GM19452 (cell line): ENCODE measurements at regions not wholly inside any gene's neighbourhood (a gene's known extent, or its start where the extent isn't known, plus 50 kb on each side); places are given as distances from the start of the nearest gene placed in this dataset.
"Not testable (repeated sequence)": the region's sequence is repeated elsewhere in the genome, so short reads cannot be mapped to it uniquely, and the experiment has no call there.

ENCODE experiments used
- ATAC-seq: cut with Tn5 transposase; IDR thresholded peaks from one replicate; pipeline ENCODE4 v1.9.1; 2021; ENCODE audit not compliant: unreplicated experiment

DNA sequence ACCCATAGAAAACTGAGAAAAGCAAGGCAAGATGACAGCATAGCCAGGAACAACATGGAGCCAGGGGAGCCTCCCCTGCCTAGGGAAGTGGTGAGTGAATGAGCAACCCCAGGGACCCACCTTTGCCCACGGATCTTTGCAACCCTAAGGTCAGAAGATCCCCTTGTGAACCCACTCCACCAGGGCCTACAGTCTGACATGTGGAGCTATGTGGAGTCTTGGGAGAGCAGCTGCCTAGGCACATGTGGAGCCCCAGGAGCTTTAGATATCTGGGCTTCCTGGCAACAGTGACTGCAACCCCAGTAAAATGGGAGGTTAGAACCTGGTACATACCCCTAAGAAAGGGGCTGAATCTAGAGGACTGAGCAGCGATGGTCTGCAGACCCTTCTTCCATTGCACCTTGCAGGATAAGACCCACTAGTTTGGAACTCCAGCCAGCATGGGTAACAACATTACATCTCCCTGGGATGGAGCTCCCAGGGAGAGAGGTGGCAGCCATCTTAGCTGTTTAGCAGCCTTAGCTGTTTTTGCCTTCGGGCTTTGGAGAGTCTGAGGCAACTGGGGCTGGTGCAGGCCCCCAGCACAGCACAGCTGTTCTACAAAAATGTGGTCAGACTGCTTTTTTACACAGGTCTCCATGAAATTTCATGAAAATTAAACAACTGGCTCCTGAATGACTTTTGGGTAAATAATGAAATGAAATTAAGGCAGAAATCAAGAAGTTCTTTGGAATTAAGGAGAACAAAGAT lies 104.7 kb upstream of the TRIM2 start:
- ATAC-seq: no peak

DNA sequence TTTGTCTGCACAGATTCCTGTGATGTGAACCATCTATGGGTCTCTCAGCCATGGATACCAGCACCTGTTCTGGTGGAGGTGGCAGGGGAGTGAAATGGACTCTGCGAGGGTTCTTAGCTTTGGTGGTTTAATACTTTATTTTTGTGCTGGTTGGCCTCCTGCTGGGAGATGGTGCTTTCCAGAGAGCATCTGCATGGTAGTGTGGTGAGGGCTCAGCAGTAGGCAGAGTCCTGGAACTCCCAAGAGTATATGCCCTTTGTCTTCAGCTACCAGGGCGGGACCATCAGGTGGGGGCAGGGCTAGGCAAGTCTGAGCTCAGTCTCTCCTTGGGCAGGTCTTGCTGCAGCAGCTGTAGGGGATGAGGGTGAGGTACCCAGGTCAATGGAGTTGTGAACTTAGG lies 97.5 kb upstream of the TRIM2 start:
- not testable (repeated sequence) for ATAC-seq

DNA sequence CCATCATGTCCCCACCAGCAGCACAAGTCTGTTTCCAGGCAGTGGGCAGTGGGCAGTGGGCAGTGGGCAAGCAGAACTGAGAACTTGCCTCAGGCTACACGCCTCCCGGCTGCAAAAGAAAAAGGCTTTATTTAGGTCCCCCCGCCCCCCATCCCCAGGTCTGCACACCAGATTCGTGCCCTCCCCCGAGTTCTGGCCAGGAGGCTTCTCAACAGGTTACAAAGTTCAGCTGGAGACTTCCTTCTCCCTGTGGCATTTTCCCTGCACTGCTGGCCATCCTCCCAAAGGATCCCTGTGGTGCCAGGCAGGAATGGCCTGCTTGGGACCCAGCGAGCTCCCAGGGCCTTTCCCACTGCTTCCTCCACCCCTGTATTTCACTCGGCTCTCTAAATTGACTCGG lies 97.0 kb upstream of the TRIM2 start:
- ATAC-seq: no peak

DNA sequence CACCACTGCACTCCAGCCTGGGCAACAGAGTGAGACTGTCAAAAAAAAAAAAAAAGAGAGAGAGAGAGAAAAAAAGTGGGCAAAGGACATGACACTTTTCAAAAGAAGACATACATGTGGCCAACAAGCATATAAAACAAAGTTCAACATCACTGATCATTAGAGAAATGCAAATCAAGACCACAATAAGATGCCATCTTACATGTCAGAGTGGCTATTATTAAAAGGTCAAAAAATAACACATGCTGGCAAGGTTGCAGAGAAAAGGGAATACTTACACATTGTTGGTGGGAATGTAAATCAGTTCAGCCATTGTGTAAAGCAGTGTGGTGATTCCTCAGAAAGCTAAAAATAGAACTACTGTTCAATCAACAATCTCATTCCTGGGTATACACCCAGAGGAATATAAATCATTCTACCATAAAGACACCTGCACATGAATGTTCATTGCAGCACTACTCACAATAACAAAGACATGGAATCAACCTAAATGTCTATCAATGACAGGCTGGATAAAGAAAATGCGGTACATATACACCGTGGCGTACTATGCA lies 94.9 kb upstream of the TRIM2 start:
- ATAC-seq: no peak

DNA sequence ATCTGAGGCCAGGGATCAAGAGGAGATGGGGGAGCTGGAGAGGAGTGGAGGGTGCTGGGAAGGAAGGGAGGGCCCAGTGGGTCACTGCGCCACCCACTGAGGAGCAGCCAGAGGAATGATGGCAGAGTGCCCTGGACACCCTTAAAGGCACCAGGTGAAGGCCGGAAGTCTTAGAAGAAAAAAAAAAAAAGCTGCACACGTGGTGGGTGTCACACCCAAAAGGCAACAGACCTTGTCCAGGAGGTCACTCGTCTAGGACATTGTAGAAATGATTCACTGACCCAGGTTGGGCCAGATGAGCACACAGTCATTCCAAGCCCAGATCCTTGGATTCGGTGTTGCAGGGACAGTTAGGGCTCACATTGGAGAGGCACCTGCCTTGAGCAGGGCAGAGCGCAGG lies 93.5 kb upstream of the TRIM2 start:
- no peak for ATAC-seq

DNA sequence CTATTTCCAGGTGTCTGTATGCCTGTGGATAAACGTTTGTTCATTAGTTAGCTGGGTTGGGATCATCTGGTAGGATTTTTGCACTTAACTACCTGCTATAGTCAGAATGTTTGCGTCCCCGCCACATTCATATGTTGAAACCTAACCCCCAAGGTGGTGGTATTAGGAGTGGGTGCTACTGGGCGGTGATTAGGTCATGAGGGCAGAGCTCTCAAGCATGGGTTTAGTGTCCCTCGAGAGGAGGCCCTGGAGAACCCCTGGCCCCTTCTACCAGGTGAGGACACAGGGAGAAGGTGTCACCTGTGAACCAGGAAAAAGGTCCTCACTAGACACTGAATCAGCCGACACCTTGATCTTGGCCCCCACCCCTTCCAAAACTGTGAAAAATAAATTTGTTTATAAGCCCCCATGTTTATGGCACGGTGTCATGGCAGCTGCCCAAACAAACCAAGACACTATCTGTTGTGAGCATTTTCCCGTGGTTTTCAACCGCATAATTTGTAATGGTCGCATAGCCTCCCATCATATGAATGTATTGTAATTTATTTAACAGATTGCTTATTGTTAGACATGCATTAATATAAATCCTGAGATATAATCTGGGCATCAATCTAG lies 92.7 kb upstream of the TRIM2 start:
- no peak for ATAC-seq

DNA sequence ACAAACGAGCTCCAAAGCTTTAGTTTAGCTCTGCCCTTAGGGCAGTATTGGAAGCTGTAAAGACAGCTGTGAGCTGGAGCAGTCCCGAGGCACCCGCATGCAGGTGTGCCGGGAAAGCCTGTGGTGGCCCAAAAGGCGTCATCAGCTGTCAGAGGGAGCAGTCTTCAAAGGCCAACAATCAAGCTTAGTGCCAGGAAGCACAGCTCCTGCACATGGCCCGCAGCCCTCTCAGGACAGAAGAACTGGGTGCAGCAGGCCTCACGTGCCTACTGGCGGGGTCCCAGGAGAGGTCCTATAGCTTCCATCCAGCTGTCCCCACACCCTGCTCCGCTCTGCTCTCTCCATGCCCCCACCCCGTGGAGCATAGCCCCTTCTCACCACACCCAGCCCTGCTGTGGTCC lies 92.2 kb upstream of the TRIM2 start:
- ATAC-seq: no peak

DNA sequence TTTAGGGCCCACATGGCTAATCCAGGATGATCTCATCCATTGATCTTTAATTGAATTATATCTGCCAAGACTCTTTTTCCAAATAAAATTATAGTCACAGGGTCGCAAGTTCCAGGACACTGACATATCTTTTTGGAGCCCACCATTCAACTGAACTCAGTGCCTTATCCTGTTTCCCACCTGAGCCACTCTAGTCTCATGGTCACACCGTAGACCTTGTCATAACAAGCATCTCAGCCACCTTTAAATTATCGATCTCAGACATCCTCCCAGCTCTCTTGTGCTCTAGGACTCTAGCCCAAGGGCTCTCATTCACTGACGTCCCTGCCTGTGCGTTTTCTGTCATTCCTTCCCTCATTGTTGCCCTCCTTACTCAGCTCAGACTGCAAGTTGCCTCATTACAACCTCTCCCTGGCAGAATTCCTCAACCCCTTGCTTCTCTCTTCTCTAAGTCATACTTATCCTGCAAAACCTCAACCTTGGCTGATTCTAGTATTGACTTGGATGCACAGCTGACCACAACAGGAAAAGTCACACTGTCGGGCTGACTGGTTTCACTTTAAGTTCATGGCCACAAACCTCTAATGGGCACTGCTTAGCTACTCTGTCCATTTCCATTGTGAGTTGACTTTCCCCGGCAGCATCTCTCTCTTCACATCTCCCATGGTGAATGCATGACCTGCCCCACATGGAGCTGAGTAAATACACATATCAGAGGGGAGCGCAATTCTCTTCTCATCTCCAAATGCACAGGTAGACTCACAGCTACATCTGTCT lies 91.0 kb upstream of the TRIM2 start:
- no peak for ATAC-seq

DNA sequence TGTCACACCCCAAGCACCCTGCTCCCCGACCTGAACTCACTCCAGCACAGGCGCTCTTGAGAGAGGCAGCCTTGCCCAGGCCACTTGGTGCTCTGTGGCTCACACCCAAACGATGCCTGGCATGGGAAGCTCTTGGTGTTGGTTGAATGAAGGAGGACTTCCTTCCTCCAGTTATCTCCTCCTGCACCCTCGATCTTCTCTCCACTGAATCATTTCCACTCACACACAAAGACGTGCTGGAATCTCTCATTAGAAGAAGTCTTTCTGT lies 90.5 kb upstream of the TRIM2 start:
- no peak for ATAC-seq

DNA sequence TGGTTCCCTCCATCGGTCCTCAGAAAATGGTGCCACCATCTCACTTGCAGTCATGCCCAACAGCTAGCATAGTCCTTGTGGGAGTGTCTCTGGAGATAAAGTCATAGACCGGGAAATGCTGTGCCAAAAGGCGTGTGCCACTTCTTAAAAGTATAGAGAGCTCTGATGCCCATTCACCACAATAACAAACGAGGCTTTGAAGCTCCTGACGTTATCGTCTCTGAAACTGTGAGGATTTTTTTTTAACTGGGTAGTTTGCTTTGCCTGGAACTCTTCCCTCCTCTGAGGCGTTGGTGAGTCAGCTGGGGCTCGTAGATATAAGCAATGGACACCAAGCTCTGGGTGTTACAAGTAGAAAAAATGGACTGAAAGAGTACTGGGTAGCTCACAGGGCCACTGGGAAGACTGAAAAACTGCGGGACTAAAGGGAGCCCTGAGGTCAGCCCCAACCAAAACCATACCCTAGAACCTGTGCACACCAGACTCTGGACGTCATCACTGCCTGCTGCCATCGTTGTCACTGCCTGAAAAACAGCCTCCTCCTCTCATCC lies 89.4 kb upstream of the TRIM2 start:
- no peak for ATAC-seq

DNA sequence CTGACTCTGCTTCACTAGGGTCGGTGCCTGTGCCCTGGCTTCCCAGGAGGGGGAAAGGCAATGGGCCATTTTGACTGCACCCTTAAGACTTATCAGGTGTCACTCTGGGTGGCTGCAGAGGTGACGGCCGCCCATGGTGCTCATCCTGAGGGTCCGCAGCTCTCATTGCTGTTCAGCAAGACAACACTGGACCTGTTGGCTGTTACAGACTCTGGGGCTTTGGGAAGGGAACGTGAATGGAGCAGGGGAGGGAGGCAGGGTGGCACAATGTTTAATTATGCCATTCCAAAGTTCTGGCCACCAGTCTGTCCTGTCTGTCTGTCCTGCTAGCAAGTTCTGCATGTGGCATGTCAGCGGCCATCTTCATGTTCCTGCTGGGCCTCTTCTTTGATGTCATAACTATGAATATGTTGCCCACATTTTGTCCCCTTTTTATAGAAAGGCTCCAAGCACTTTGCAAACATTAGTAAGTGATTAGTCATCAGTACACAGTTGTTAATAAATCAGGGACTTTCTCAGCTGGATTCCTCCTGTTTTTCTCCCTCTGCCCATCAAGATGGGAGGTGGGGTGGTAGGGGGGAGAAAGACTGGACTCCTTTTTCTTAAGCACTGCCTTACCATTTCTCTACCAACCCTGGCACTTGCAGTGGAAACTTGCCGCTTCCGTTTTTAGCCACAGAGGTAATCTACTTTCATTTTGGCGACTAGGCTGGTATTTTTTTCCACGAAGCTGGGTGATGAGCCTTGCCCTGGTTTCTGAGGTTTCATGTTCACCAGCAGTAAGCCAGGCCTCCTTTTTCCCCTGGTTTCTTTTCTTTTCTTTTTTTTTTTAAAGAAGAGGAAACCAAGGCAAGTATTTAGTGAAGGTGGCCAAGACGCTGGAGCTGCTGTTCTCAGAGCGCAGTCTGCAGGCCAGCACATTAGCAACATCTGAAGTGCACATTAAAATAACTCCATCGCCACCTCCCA lies 88.6 kb upstream of the TRIM2 start:
- ATAC-seq: peak; percentile 95

DNA sequence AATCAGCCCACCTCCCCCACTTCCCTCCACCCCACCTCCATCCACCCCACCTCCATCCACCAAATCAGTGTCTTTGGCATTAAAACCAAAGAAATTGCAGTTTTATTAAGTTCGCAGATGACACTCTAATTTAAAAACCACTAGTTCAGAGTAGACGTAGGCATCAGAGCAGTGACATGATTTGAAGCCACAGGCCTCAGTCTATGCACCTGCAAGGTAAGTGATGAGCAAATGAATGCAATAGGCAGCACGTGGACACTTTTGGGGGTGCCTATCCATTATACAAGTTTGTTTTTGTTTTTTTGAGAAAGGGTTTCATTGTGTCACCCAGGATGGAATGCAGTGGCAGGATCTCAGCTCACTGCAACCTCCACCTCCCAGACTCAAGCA lies 88.0 kb upstream of the TRIM2 start:
- ATAC-seq: no peak

DNA sequence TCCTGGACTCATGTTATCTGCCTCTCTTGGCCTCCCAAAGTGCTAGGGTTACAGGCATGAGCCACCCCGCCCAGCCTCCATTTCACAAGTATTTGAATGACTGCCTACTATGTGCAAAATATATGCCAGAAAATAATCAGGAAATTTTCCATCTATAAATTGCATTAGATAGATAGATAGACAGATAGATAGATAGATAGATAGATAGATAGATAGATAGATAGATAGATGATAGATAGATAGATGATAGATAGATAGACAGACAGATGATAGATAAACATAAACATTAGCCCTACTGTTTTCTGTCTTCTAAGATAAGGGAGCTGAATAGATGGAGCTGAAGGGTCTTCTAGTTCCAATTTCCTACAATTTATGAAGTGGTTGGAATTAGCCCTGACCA lies 87.4 kb upstream of the TRIM2 start:
- no peak for ATAC-seq

DNA sequence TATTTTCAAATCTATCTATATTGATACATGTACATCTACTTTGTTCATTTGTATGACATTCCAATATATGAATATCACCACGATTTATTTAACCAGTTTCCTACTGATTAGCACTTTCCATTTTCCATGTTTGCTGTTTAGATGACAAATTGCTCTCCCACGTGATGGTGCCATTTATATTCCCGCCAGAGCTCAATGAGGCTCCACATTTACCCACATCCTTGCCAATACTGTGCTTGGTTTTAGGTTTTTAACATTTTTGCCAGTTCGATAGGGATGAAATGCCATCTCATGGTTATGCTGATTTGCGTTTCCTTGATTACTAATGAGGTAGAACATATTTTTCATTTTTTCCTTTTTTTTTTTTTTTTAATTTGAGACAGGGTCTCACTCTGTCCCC lies 86.7 kb upstream of the TRIM2 start:
- ATAC-seq: no peak

DNA sequence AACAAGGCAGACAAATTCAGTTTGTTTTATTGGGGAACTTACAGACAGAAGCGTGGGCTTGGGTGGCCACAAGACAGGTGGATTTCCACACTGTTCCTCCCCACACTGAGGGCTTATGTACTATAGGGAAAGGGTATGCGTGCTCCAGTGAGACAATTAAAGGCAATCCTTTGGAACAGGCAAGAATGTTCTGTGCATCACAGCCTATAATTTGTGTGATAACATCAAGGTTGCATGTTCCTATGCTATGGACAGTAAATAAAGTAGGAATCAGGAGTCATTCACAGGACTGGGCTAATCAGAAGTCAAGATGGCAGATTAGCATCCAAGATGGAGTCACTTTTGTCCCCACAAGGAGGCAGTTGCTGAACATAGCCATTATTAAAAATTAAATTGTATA lies 84.6 kb upstream of the TRIM2 start:
- ATAC-seq: no peak

DNA sequence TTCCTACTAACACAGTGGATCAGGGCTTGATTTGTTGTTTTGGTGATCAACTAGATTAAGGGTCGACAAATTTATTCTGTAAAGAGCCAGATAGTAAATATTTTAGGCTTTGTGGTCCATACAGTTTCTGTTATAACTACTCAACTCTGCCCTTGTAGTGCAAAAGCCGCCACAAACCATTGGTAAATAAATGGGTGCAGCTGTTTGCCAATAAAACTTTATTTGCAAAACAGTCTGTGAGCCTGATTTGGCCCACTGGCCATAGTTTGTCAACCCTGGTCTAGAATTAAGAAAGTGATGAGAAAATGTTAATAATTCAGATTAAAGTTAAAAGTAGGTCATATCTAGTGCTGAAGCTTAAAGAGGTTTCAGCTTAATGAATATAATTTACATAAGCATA lies 84.0 kb upstream of the TRIM2 start:
- ATAC-seq: no peak

DNA sequence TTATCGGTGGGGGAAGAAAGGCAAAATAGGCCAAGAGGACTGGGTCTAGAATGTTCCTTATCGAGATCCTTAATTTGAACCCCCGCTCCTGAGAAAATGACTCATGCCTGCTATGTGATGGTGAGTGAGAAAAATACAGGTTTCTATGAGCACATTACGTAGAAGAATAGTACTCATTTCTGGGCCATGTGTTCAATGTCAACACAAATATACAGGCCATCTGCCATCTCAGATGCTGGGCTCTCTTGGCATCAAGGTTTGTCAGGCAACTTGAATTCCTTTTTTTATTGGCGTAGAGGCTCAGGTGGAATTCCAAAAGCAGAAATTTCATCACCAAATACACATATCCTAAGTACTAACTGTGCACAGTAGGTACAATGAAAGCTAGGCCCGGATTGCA lies 81.4 kb upstream of the TRIM2 start:
- ATAC-seq: no peak

DNA sequence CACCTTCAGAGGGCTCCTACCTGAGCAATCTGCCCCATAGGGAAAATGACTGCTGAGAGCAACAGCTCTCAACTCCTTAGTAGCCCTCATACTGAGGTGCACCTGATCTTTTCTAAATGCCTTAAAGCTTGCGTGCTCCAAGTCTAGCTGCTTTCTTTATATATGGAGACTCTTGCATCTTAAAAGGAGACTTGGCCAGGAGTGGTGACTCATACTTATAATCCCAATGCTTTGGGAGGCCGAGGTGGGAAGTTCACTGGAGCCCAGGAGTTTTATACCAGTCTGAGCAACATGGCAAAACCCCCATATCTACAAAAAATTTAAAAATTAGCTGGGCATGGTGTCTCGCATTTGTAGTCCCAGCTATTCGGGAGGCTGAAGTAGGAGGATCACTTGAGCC lies 78.1 kb upstream of the TRIM2 start:
- no peak for ATAC-seq

DNA sequence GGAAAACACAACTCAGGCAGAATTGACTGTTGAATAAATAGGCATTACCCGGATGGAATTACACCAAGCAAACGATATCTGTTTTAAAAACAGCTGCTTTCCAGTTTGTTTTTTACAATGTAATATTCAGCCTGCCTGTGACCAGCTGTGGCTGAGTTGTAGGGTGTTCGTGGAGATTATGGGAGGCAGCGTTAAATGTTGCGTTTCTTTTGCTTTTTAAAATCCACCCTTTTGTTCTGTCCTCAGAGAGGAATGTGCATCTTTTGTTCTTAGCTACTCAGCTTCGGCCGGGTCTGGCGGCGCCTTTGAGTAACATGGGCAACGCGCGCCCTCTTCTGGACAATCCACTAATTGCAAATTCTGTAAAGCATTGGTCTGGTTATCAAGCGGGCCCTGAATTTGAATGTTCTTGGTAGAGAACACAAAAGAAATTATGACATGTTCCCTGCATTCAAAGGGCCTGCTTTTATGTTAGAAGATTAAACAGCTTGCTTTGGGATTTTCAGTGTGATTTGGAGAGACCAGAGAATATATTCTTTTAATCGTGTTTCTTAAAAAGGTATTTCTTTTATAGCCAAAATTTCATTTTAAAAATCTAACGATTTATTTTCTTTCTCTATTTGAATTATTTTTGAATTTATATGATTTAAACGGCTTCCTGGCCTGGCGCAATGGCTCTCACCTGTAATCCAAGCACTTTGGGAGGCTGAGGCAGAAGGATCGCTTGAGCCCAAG lies 76.3 kb upstream of the TRIM2 start:
- no peak for ATAC-seq

DNA sequence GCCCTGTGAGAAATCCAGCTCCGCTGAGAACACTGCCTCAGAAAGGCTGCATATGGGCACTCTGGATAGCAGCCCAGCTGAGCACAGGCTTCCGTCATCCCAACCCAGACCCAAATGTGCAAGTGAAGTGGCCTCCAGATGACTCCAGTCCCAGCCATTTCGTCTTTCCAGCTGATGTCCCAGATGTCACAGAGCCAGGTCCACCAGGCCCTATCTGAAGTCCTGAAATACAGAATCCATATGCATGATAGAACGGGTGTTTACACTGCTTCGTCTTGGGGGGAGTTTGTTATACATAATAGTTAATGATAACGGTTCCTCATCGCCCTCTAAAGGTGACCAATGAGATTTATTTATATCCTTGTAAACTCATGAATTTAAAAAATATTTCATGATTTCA lies 72.6 kb upstream of the TRIM2 start:
- ATAC-seq: no peak
